ENCODE measurements at regions not wholly inside any gene's neighbourhood (a gene's known extent, or its start where the extent isn't known, plus 50 kb on each side); places are given as distances from the start of the nearest gene placed in this dataset.

- TF ChIP-seq BACH2 (CRISPR knock-in tag; IDR thresholded peaks at IDR 0.05; ENCODE audit: borderline replicate concordance) (no peak), CSDC2 (CRISPR knock-in tag; IDR thresholded peaks at IDR 0.05) (no peak), PPARA (CRISPR knock-in tag; IDR thresholded peaks at IDR 0.05; ENCODE audit: borderline replicate concordance) (no peak), RARB (CRISPR knock-in tag; IDR thresholded peaks at IDR 0.05) (no peak), TCF4 (CRISPR knock-in tag; IDR thresholded peaks at IDR 0.05; ENCODE audit: borderline replicate concordance) (no peak), ZC3H10 (CRISPR knock-in tag; IDR thresholded peaks at IDR 0.05) (no peak), TOX (CRISPR knock-in tag; IDR thresholded peaks at IDR 0.05; ENCODE audit: borderline replicate concordance) (no peak), ZNF70 (CRISPR knock-in tag; IDR thresholded peaks at IDR 0.05) (no peak), ZNF8 (CRISPR knock-in tag; IDR thresholded peaks at IDR 0.05) (no peak), ARNTL (CRISPR knock-in tag; IDR thresholded peaks at IDR 0.05; ENCODE audit: borderline replicate concordance, low read depth) (no peak), ESRRG (CRISPR knock-in tag; IDR thresholded peaks at IDR 0.05) (no peak), ISL1 (CRISPR knock-in tag; IDR thresholded peaks at IDR 0.05) (no peak), ZFP3 (CRISPR knock-in tag; IDR thresholded peaks at IDR 0.05) (no peak), ZNF565 (CRISPR knock-in tag; conservative IDR thresholded peaks at IDR 0.05; ENCODE audit: low read depth) (no peak), OSR1 (CRISPR knock-in tag; IDR thresholded peaks at IDR 0.05) (no peak), ZFP30 (CRISPR knock-in tag; IDR thresholded peaks at IDR 0.05) (no peak)
- TF ChIP-seq, protein P1, sequence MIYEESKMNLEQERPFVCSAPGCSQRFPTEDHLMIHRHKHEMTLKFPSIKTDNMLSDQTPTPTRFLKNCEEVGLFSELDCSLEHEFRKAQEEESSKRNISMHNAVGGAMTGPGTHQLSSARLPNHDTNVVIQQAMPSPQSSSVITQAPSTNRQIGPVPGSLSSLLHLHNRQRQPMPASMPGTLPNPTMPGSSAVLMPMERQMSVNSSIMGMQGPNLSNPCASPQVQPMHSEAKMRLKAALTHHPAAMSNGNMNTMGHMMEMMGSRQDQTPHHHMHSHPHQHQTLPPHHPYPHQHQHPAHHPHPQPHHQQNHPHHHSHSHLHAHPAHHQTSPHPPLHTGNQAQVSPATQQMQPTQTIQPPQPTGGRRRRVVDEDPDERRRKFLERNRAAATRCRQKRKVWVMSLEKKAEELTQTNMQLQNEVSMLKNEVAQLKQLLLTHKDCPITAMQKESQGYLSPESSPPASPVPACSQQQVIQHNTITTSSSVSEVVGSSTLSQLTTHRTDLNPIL (CRISPR knock-in tag; IDR thresholded peaks at IDR 0.05; ENCODE audit: low read depth), result no peak
- TF ChIP-seq, protein P2, sequence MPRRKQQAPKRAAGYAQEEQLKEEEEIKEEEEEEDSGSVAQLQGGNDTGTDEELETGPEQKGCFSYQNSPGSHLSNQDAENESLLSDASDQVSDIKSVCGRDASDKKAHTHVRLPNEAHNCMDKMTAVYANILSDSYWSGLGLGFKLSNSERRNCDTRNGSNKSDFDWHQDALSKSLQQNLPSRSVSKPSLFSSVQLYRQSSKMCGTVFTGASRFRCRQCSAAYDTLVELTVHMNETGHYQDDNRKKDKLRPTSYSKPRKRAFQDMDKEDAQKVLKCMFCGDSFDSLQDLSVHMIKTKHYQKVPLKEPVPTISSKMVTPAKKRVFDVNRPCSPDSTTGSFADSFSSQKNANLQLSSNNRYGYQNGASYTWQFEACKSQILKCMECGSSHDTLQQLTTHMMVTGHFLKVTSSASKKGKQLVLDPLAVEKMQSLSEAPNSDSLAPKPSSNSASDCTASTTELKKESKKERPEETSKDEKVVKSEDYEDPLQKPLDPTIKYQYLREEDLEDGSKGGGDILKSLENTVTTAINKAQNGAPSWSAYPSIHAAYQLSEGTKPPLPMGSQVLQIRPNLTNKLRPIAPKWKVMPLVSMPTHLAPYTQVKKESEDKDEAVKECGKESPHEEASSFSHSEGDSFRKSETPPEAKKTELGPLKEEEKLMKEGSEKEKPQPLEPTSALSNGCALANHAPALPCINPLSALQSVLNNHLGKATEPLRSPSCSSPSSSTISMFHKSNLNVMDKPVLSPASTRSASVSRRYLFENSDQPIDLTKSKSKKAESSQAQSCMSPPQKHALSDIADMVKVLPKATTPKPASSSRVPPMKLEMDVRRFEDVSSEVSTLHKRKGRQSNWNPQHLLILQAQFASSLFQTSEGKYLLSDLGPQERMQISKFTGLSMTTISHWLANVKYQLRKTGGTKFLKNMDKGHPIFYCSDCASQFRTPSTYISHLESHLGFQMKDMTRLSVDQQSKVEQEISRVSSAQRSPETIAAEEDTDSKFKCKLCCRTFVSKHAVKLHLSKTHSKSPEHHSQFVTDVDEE (CRISPR knock-in tag; IDR thresholded peaks at IDR 0.05), result no peak
- TF ChIP-seq, protein P3, sequence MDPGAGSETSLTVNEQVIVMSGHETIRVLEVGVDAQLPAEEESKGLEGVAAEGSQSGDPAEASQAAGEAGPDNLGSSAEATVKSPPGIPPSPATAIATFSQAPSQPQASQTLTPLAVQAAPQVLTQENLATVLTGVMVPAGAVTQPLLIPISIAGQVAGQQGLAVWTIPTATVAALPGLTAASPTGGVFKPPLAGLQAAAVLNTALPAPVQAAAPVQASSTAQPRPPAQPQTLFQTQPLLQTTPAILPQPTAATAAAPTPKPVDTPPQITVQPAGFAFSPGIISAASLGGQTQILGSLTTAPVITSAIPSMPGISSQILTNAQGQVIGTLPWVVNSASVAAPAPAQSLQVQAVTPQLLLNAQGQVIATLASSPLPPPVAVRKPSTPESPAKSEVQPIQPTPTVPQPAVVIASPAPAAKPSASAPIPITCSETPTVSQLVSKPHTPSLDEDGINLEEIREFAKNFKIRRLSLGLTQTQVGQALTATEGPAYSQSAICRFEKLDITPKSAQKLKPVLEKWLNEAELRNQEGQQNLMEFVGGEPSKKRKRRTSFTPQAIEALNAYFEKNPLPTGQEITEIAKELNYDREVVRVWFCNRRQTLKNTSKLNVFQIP (CRISPR knock-in tag; IDR thresholded peaks at IDR 0.05; ENCODE audit: borderline replicate concordance, low read depth), result no peak
- ATAC-seq, result no peak
Observed at GRCh38 chr13:68428292-68428691, 1198.2 kb upstream of the PCDH9 start.

DNA sequence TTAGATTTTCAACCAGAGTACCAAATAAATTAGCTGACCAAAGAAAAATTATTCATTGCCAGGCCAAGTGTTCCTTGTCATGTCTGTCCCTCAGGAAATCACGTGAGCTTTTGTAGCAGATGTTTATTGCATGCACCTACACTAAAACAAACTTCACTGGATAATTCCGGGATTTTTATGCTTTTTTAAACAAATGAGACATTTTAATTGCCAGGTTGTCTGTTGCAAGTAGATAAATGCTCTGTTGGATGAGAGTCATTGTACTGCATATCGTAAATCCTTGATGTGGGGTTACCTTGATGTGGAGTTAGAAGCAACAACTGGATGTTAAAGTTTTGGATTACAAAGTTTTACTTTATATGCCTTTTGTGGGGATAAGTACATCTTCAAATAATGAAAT, 1187.7 kb upstream of the PCDH9 start:
- no peak for TF ChIP-seq TOX (CRISPR knock-in tag; IDR thresholded peaks at IDR 0.05; ENCODE audit: borderline replicate concordance)
- no peak for TF ChIP-seq ZNF565 (CRISPR knock-in tag; conservative IDR thresholded peaks at IDR 0.05; ENCODE audit: low read depth)
- TF ChIP-seq ZNF70 (CRISPR knock-in tag; IDR thresholded peaks at IDR 0.05), result no peak
- no peak for TF ChIP-seq OSR1 (CRISPR knock-in tag; IDR thresholded peaks at IDR 0.05)
- TF ChIP-seq ESRRG (CRISPR knock-in tag; IDR thresholded peaks at IDR 0.05), result no peak
- TF ChIP-seq BACH2 (CRISPR knock-in tag; IDR thresholded peaks at IDR 0.05; ENCODE audit: borderline replicate concordance), result no peak
- TF ChIP-seq PATZ1 (CRISPR knock-in tag; IDR thresholded peaks at IDR 0.05; ENCODE audit: borderline replicate concordance), result no peak
- TF ChIP-seq, protein P2 (CRISPR knock-in tag; IDR thresholded peaks at IDR 0.05), result no peak
- TF ChIP-seq SNAI2 (CRISPR knock-in tag; IDR thresholded peaks at IDR 0.05), result no peak
- no peak for ATAC-seq
